SK-N-MC (cell line): ENCODE measurements at regions not wholly inside any gene's neighbourhood (a gene's known extent, or its start where the extent isn't known, plus 50 kb on each side); places are given as distances from the start of the nearest gene placed in this dataset.
"Not testable (repeated sequence)": the region's sequence is repeated elsewhere in the genome, so short reads cannot be mapped to it uniquely, and the experiment has no call there.

ENCODE experiments used
- DNase-seq: peaks from one replicate; pipeline ENCODE4 v3.0.0-alpha.2; 2011; ENCODE audit warnings: low read depth, low spot score
- H3K27ac ChIP-seq: fragments of 200-600 bp; sonication (generic); 2 replicates; pipeline ENCODE4 v1.5.1; 2016; ENCODE audit warnings: mixed run types
- H3K36me3 ChIP-seq: fragments of 200-600 bp; sonication (generic); 2 replicates; pipeline ENCODE4 v1.6.1; 2017; ENCODE audit warnings: antibody characterized with exemption, low read length, mixed read lengths; ENCODE audit not compliant: insufficient read depth
- H3K4me3 ChIP-seq: fragments of 200-600 bp; sonication (generic); 2 replicates; pipeline ENCODE4 v1.5.1; 2016
- H3K9ac ChIP-seq: fragments of 200-600 bp; sonication (generic); 2 replicates; pipeline ENCODE4 v1.8.0; 2017; ENCODE audit warnings: mixed run types, mixed read lengths; ENCODE audit not compliant: insufficient read length
- H3K9me3 ChIP-seq: fragments of 200-600 bp; sonication (generic); 2 replicates; pipeline ENCODE4 v1.6.1; 2017; ENCODE audit warnings: low read depth, mild to moderate bottlenecking, antibody characterized with exemption, low read length, moderate library complexity, mixed read lengths
- EZH2 ChIP-seq: fragments of 200-600 bp; sonication (generic); IDR thresholded peaks from one replicate; pipeline ENCODE4 v1.6.1; 2017; ENCODE audit warnings: antibody characterized with exemption
- FOXP2 ChIP-seq: optimal IDR thresholded peaks from 2 replicates; pipeline ENCODE3; 2011; ENCODE audit warnings: mild to moderate bottlenecking, moderate library complexity; ENCODE audit not compliant: insufficient read depth; ENCODE audit errors: extremely low read length, control extremely low read depth
- POLR2AphosphoS5 ChIP-seq: IDR thresholded peaks from 2 replicates; pipeline ENCODE4 v1.6.1; 2012; ENCODE audit warnings: mild to moderate bottlenecking, low read depth, low read length, borderline replicate concordance

- Histone ChIP-seq H3K36me3 (no peaks in the 10 kb centered on the region), H3K27ac (no peak overlapping the region), H3K4me3 (no peak overlapping the region), H3K9ac (no peak overlapping the region), H3K9me3 (no peaks in the 10 kb centered on the region)
- no peak for DNase-seq
- no peak for TF ChIP-seq EZH2
- TF ChIP-seq POLR2AphosphoS5 = no peak
- TF ChIP-seq FOXP2 = no peak
These were observed 152.3 kb upstream of the CDH4 start for GRCh38 chr20:61099806-61100205.

DNA sequence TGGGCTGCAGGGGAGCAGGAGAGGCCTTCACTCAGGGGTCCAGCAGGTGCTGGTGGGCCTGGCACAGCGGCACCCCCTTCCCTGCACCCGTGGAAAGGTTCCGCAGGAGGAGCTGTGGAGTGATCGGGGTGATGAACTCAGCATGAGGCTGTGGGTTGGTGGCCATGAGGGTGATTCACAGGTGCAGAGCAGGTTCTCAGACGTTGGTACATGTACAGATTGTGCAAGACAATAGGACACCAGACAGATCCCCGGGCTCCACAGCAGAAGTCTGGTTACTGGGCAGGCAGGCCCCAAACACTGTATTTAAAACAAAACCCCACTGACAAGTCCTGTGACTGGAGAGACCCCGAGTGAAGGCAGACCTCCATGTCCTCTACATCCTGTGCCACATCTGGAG is 151.6 kb upstream of the CDH4 start:
- Histone ChIP-seq H3K4me3 (no peak overlapping the region), H3K27ac (no peak overlapping the region), H3K9ac (no peak overlapping the region), H3K9me3 (no peaks in the 10 kb centered on the region), H3K36me3 (no peaks in the 10 kb centered on the region)
- TF ChIP-seq FOXP2 (no peak), POLR2AphosphoS5 (no peak), EZH2 (no peak)
- no peak for DNase-seq

DNA sequence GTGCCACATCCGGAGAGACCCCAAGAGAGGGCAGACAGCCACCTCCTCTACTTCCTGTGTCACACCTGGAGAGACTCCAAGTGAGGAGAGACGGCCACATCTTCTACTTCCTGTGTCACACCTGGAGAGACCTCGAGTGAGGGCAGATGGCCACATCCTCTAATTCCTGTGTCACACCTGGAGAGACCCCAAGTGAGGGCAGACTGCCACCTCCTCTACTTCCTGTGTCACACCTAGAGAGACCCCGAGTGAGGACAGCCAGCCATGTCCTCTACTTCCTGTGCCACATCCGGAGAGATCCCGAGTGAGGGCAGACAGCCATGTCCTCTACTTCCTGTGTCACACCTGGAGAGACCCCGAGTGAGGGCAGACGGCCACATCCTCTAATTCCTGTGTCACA is 150.7 kb upstream of the CDH4 start:
- not testable (repeated sequence) for H3K9me3 ChIP-seq, H3K27ac ChIP-seq, H3K36me3 ChIP-seq, DNase-seq, H3K9ac ChIP-seq, H3K4me3 ChIP-seq

GRCh38 chr20:61104232-61104631 is 147.8 kb upstream of the CDH4 start:
- Histone ChIP-seq H3K36me3 (no peaks in the 10 kb centered on the region), H3K27ac (no peak overlapping the region), H3K9ac (no peak overlapping the region), H3K9me3 (no peaks in the 10 kb centered on the region), H3K4me3 (no peak overlapping the region)
- TF ChIP-seq FOXP2 (no peak), POLR2AphosphoS5 (no peak), EZH2 (no peak)
- DNase-seq = no peak

DNA sequence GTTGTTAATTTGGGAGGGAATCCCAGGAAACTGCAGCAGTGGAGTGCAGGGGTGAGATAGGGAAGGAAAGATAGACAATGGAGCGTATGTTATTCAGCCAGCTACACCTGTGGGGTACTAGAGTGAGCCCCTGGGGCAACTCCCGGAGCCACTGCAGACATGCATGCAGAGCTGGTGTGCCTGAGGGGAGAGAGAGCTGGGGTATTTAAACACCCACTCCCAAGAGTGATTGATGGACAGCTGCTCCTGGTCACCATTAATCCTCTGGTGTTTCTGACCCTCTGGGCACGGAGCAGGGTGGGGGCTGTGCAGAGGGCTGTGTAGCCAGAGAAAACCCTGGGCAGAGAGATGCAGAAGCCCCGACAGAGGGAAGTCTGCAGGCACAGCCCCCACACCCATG is 146.7 kb upstream of the CDH4 start:
- TF ChIP-seq EZH2 = no peak
- TF ChIP-seq POLR2AphosphoS5 = no peak
- no peak for TF ChIP-seq FOXP2
- no peaks in the 10 kb centered on the region for H3K36me3 ChIP-seq
- H3K9me3 ChIP-seq = no peaks in the 10 kb centered on the region
- no peak for DNase-seq
- H3K4me3 ChIP-seq = no peak overlapping the region
- H3K27ac ChIP-seq = no peak overlapping the region
- no peak overlapping the region for H3K9ac ChIP-seq

GRCh38 chr20:61106438-61106837 is 145.6 kb upstream of the CDH4 start:
- no peak for DNase-seq
- TF ChIP-seq EZH2 = no peak
- no peak for TF ChIP-seq FOXP2
- no peak for TF ChIP-seq POLR2AphosphoS5
- no peaks in the 10 kb centered on the region for H3K9me3 ChIP-seq

GRCh38 chr20:61109221-61109805 is 142.7 kb upstream of the CDH4 start:
- Histone ChIP-seq H3K36me3 (no peaks in the 10 kb centered on the region), H3K27ac (no peak overlapping the region), H3K4me3 (no peak overlapping the region), H3K9ac (no peak overlapping the region), H3K9me3 (no peaks in the 10 kb centered on the region)
- DNase-seq = no peak
- TF ChIP-seq FOXP2 (no peak), POLR2AphosphoS5 (no peak), EZH2 (no peak)

More at GRCh38 chr20:61106438-61106837, 145.6 kb upstream of the CDH4 start:
- no peaks in the 10 kb centered on the region for H3K36me3 ChIP-seq
- no peak overlapping the region for H3K4me3 ChIP-seq
- H3K27ac ChIP-seq = no peak overlapping the region
- no peak overlapping the region for H3K9ac ChIP-seq

- TF ChIP-seq FOXP2 (no peak), EZH2 (no peak), POLR2AphosphoS5 (no peak)
- H3K36me3 ChIP-seq = no peaks in the 10 kb centered on the region
- H3K9ac ChIP-seq = no peak overlapping the region
- H3K9me3 ChIP-seq = no peaks in the 10 kb centered on the region
- H3K4me3 ChIP-seq = no peak overlapping the region
- no peak overlapping the region for H3K27ac ChIP-seq
- no peak for DNase-seq
These were observed 139.5 kb upstream of the CDH4 start for GRCh38 chr20:61112515-61112914.

DNA sequence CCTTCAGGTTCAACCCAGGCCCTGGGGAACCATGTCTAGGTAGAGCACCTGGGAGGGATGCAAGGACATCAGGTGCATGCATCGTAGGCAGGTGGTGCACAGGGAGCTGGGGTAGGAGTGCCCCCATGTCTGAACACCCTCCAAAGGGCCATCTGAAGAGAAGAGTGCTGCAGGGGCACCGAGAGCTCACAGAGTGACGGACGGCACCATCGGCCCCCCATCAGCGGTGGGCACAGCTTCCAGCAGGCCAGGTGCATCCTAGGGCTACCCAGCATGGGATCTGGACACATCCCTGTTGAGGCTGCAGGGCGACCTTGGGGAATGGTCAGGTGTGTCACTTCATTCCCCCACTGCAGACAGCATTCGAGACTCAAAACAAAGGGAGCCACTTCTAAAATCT is 138.3 kb upstream of the CDH4 start:
- Histone ChIP-seq H3K4me3 (no peak overlapping the region), H3K9me3 (no peaks in the 10 kb centered on the region), H3K9ac (no peak overlapping the region), H3K27ac (no peak overlapping the region), H3K36me3 (no peaks in the 10 kb centered on the region)
- DNase-seq = no peak
- no peak for TF ChIP-seq FOXP2
- TF ChIP-seq EZH2 = no peak
- TF ChIP-seq POLR2AphosphoS5 = no peak
